IPS DF 6.9 (cell line): ENCODE measurements at regions not wholly inside any gene's neighbourhood (a gene's known extent, or its start where the extent isn't known, plus 50 kb on each side); places are given as distances from the start of the nearest gene placed in this dataset.

Experiments used
- DNase-seq: peaks from one replicate; pipeline ENCODE4 v3.0.0-alpha.2; 2013; ENCODE audit warnings: low read depth, low spot score
- H3K27ac ChIP-seq: one replicate; pipeline ENCODE4 v1.5.1; 2013; ENCODE audit warnings: low read length, control low read depth
- H3K27me3 ChIP-seq: 2 replicates; pipeline ENCODE4 v1.6.1; 2013; ENCODE audit warnings: mild to moderate bottlenecking, low read length; ENCODE audit not compliant: control insufficient read depth, insufficient read depth
- H3K36me3 ChIP-seq: 2 replicates; pipeline ENCODE4 v1.6.1; 2013; ENCODE audit warnings: low read length; ENCODE audit not compliant: control insufficient read depth, insufficient read depth
- H3K4me1 ChIP-seq: 2 replicates; pipeline ENCODE4 v1.6.1; 2013; ENCODE audit warnings: low read length; ENCODE audit not compliant: control insufficient read depth, insufficient read depth
- H3K4me3 ChIP-seq: 2 replicates; pipeline ENCODE4 v1.5.1; 2013; ENCODE audit warnings: mild to moderate bottlenecking, low read length
- H3K9me3 ChIP-seq: 2 replicates; pipeline ENCODE4 v1.6.1; 2013; ENCODE audit warnings: low read length, inconsistent platforms; ENCODE audit not compliant: control insufficient read depth, insufficient read depth
- WGBS: extraction: QIAGEN DNeasy Blood & Tissue Kit; methylation state at CpG from one replicate; pipeline ENCODE4 v1.1.7; 2013; ENCODE audit warnings: mixed read lengths, missing lambda C conversion rate; ENCODE audit not compliant: insufficient read length, insufficient coverage; 5-methylcytosine and 5-hydroxymethylcytosine counted together

- Histone ChIP-seq H3K9me3 (no peaks in the 10 kb centered on the region), H3K27ac (no peak overlapping the region), H3K4me1 (no peaks in the 10 kb centered on the region), H3K4me3 (no peak overlapping the region), H3K36me3 (no peaks in the 10 kb centered on the region), H3K27me3 (no peaks in the 10 kb centered on the region)
- no peak for DNase-seq
- WGBS: no CpG with 5 or more reads among the region's 11 CpGs
Observed at GRCh38 chr9:119986713-119987112, 593.3 kb downstream of the CDK5RAP2 start.

GRCh38 chr9:119986205-119986604 is 593.8 kb downstream of the CDK5RAP2 start:
- no peak for DNase-seq
- Histone ChIP-seq H3K36me3 (no peaks in the 10 kb centered on the region), H3K4me3 (no peak overlapping the region), H3K27me3 (no peaks in the 10 kb centered on the region), H3K9me3 (no peaks in the 10 kb centered on the region), H3K4me1 (no peaks in the 10 kb centered on the region), H3K27ac (no peak overlapping the region)
- no CpG with 5 or more reads among the region's 4 CpGs for WGBS

- DNase-seq: no peak
- H3K4me3 ChIP-seq: no peak overlapping the region
- WGBS: no CpG with 5 or more reads among the region's 2 CpGs
Observed at GRCh38 chr9:119974026-119974425, 604.8 kb upstream of the BRINP1 start.

GRCh38 chr9:119968836-119969707 is 599.8 kb upstream of the BRINP1 start:
- Histone ChIP-seq H3K9me3 (no peaks in the 10 kb centered on the region), H3K4me1 (peaks cover 1% of the 10 kb centered on the region; the same call in 1 of the 2 replicates), H3K27ac (no peak overlapping the region), H3K27me3 (no peaks in the 10 kb centered on the region), H3K36me3 (no peaks in the 10 kb centered on the region), H3K4me3 (no peak overlapping the region)
- no CpG with 5 or more reads among the region's 17 CpGs for WGBS
- DNase-seq: peak; percentile 63

More at GRCh38 chr9:119974026-119974425, 604.8 kb upstream of the BRINP1 start:
- H3K4me1 ChIP-seq: peaks cover 2% of the 10 kb centered on the region; the same call in 1 of the 2 replicates
- H3K27ac ChIP-seq: no peak overlapping the region
- no peaks in the 10 kb centered on the region for H3K27me3 ChIP-seq
- no peaks in the 10 kb centered on the region for H3K36me3 ChIP-seq
- no peaks in the 10 kb centered on the region for H3K9me3 ChIP-seq

- DNase-seq: no peak
- Histone ChIP-seq H3K4me3 (no peak overlapping the region), H3K27ac (no peak overlapping the region), H3K4me1 (peaks cover 1% of the 10 kb centered on the region; the same call in 1 of the 2 replicates), H3K27me3 (no peaks in the 10 kb centered on the region), H3K36me3 (no peaks in the 10 kb centered on the region), H3K9me3 (no peaks in the 10 kb centered on the region)
- no CpG with 5 or more reads among the region's 6 CpGs for WGBS
Observed at GRCh38 chr9:119967867-119968535, 598.8 kb upstream of the BRINP1 start.

- no CpG with 5 or more reads among the region's 5 CpGs for WGBS
- H3K27ac ChIP-seq: no peak overlapping the region
Observed at GRCh38 chr9:119963798-119964372, 594.6 kb upstream of the BRINP1 start.

GRCh38 chr9:119963258-119963797 is 594.1 kb upstream of the BRINP1 start:
- Histone ChIP-seq H3K27ac (no peak overlapping the region), H3K4me3 (no peak overlapping the region), H3K27me3 (no peaks in the 10 kb centered on the region), H3K36me3 (no peaks in the 10 kb centered on the region), H3K9me3 (no peaks in the 10 kb centered on the region), H3K4me1 (no peaks in the 10 kb centered on the region)
- DNase-seq: peak; percentile 60
- WGBS: no CpG with 5 or more reads among the region's 4 CpGs

More at GRCh38 chr9:119963798-119964372, 594.6 kb upstream of the BRINP1 start:
- Histone ChIP-seq H3K9me3 (no peaks in the 10 kb centered on the region), H3K36me3 (no peaks in the 10 kb centered on the region), H3K27me3 (no peaks in the 10 kb centered on the region), H3K4me3 (no peak overlapping the region), H3K4me1 (no peaks in the 10 kb centered on the region)
- DNase-seq: peak; percentile 88

GRCh38 chr9:119961774-119962424 is 592.7 kb upstream of the BRINP1 start:
- peak; percentile 43 for DNase-seq

GRCh38 chr9:119959846-119960545 is 590.8 kb upstream of the BRINP1 start:
- Histone ChIP-seq H3K4me3 (no peak overlapping the region), H3K36me3 (no peaks in the 10 kb centered on the region), H3K9me3 (no peaks in the 10 kb centered on the region), H3K27ac (no peak overlapping the region), H3K4me1 (no peaks in the 10 kb centered on the region), H3K27me3 (no peaks in the 10 kb centered on the region)
- WGBS: no CpG with 5 or more reads among the region's 6 CpGs
- no peak for DNase-seq

More at GRCh38 chr9:119961774-119962424, 592.7 kb upstream of the BRINP1 start:
- H3K9me3 ChIP-seq: no peaks in the 10 kb centered on the region
- WGBS: no CpG with 5 or more reads among the region's 19 CpGs
- H3K27me3 ChIP-seq: no peaks in the 10 kb centered on the region
- H3K27ac ChIP-seq: no peak overlapping the region
- no peaks in the 10 kb centered on the region for H3K36me3 ChIP-seq
- no peaks in the 10 kb centered on the region for H3K4me1 ChIP-seq
- H3K4me3 ChIP-seq: no peak overlapping the region
